GM21825 (cell line): ENCODE measurements at regions not wholly inside any gene's neighbourhood (a gene's known extent, or its start where the extent isn't known, plus 50 kb on each side); places are given as distances from the start of the nearest gene placed in this dataset.

Source experiments
- ATAC-seq: cut with Tn5 transposase; IDR thresholded peaks from one replicate; pipeline ENCODE4 v1.9.1; 2021; ENCODE audit warnings: mild to moderate bottlenecking, moderate library complexity; ENCODE audit not compliant: unreplicated experiment

- ATAC-seq, result peak; percentile 48
These were observed 51.6 kb upstream of the SRP54 start for GRCh38 chr14:34931206-34931605.

GRCh38 chr14:34930591-34931091 lies 52.2 kb upstream of the SRP54 start:
- ATAC-seq, result peak; percentile 75

GRCh38 chr14:34926552-34926951 lies 51.4 kb upstream of the BAZ1A start:
- no peak for ATAC-seq
